ENCODE measurements at regions not wholly inside any gene's neighbourhood (a gene's known extent, or its start where the extent isn't known, plus 50 kb on each side); places are given as distances from the start of the nearest gene placed in this dataset.

- no peak overlapping the region for H3K4me3 ChIP-seq (ENCODE audit: low read length)
- TF ChIP-seq, protein P1, sequence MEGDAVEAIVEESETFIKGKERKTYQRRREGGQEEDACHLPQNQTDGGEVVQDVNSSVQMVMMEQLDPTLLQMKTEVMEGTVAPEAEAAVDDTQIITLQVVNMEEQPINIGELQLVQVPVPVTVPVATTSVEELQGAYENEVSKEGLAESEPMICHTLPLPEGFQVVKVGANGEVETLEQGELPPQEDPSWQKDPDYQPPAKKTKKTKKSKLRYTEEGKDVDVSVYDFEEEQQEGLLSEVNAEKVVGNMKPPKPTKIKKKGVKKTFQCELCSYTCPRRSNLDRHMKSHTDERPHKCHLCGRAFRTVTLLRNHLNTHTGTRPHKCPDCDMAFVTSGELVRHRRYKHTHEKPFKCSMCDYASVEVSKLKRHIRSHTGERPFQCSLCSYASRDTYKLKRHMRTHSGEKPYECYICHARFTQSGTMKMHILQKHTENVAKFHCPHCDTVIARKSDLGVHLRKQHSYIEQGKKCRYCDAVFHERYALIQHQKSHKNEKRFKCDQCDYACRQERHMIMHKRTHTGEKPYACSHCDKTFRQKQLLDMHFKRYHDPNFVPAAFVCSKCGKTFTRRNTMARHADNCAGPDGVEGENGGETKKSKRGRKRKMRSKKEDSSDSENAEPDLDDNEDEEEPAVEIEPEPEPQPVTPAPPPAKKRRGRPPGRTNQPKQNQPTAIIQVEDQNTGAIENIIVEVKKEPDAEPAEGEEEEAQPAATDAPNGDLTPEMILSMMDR (conservative IDR thresholded peaks at IDR 0.05; ENCODE audit: low read depth, low read length), result no peak
- no peak for DNase-seq (ENCODE audit: low read depth)
Measured at GRCh38 chr3:7865611-7866010, 636.0 kb upstream of the LMCD1 start.

GRCh38 chr3:7867587-7867986, 634.0 kb upstream of the LMCD1 start:
- no peak overlapping the region for H3K4me3 ChIP-seq (ENCODE audit: low read length)
- TF ChIP-seq, protein P1 (conservative IDR thresholded peaks at IDR 0.05; ENCODE audit: low read depth, low read length), result no peak
- no peak for DNase-seq (ENCODE audit: low read depth)

DNA sequence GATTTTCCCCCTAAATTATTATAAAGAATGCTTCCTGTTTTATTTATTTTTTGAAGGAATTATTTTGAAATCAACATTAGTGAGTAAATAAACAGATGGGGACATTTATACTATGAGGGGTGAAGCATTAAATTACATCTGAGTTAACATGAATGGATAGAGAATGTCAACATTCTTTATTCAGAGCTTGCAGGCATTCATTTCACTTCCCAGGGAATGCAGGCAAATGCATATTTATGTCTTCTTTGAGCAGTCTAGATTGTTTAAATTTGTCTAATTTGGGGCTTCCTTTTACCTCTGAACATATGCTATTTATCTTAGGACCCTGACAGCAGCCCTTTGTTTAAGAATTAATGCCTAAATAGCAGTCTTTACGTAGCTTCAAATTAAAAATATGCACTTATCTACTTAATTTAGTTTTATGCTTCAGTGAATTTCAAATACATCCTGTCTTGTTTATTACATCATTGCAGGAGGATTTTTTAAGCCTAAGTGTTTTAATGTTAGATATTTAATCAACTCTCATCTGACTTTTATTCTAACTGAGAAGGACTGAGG, 630.5 kb upstream of the LMCD1 start:
- DNase-seq (ENCODE audit: low read depth), result no peak
- TF ChIP-seq, protein P1 (conservative IDR thresholded peaks at IDR 0.05; ENCODE audit: low read depth, low read length), result no peak
- no peak overlapping the region for H3K4me3 ChIP-seq (ENCODE audit: low read length)

GRCh38 chr3:7874116-7874515, 627.5 kb upstream of the LMCD1 start:
- TF ChIP-seq, protein P1 (conservative IDR thresholded peaks at IDR 0.05; ENCODE audit: low read depth, low read length), result no peak
- no peak for DNase-seq (ENCODE audit: low read depth)
- no peak overlapping the region for H3K4me3 ChIP-seq (ENCODE audit: low read length)

GRCh38 chr3:7875925-7876324, 625.7 kb upstream of the LMCD1 start:
- TF ChIP-seq, protein P1 (conservative IDR thresholded peaks at IDR 0.05; ENCODE audit: low read depth, low read length), result no peak
- H3K4me3 ChIP-seq (ENCODE audit: low read length), result no peak overlapping the region
- DNase-seq (ENCODE audit: low read depth), result peak; percentile 41

DNA sequence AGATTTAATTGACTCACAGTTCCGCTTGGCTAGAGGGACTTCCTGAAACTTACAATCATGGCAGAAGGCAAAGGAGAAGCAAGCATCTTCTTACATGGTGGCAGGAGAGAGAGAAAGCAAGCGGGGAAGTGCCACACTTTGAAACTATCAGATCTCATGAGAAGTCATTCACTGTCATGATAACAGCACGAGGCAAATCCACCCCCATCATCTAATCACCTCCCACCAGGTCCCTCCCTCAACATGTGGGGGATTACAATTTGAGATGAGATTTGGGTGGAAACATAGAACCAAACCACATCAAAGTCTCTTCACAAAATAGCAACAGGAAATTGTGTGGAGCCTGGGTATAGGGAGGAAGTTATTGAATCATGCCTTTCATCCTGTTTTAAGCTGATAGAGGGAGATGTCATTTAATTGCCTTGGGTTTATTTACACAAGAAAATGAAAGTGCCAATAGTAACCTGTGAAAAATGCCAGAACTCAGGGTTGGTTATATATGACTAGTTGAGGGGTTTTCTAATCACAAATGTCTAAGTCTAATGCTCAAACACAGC, 624.8 kb upstream of the LMCD1 start:
- TF ChIP-seq, protein P1 (conservative IDR thresholded peaks at IDR 0.05; ENCODE audit: low read depth, low read length), result no peak
- no peak overlapping the region for H3K4me3 ChIP-seq (ENCODE audit: low read length)
- DNase-seq (ENCODE audit: low read depth), result no peak

DNA sequence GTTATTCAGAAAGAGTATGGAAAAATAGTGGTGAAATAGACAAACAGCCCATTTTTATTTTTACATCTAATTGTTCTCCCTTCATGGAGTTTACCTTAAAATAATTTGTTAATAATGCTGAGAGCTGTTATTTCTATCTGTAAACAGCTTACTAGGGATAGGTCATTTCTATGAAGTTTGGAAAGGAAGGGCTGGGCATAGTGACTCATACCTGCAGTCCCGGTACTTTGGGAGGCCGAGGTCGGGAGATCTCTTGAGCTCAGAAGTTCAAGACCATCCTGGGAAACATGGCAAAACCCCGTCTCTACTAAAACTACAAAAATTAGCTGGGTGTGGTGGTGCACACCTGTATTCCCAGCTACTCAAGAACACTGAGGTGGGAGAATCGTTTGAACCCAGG, 624.3 kb upstream of the LMCD1 start:
- DNase-seq (ENCODE audit: low read depth), result no peak
- TF ChIP-seq, protein P1 (conservative IDR thresholded peaks at IDR 0.05; ENCODE audit: low read depth, low read length), result no peak
- no peak overlapping the region for H3K4me3 ChIP-seq (ENCODE audit: low read length)

Data from retinal pigment epithelial cell (primary cell).